Neuronal stem cell (in vitro differentiated cells): ENCODE measurements at regions not wholly inside any gene's neighbourhood (a gene's known extent, or its start where the extent isn't known, plus 50 kb on each side); places are given as distances from the start of the nearest gene placed in this dataset.

Source experiments
- DNase-seq: peaks from one replicate; pipeline ENCODE4 v3.0.0-alpha.2; 2013; ENCODE audit warnings: low spot score
- H2AFZ ChIP-seq: one replicate; pipeline ENCODE4 v1.6.1; 2013; ENCODE audit warnings: mild to moderate bottlenecking, low read length, inconsistent platforms
- H2AK5ac ChIP-seq: 2 replicates; pipeline ENCODE4 v1.6.1; 2013; ENCODE audit warnings: low read depth, mild to moderate bottlenecking, inconsistent platforms, low read length, moderate library complexity, mixed read lengths
- H2BK120ac ChIP-seq: 2 replicates; pipeline ENCODE4 v1.6.1; 2013; ENCODE audit warnings: low read depth, mild to moderate bottlenecking, inconsistent platforms, low read length, moderate library complexity, mixed read lengths
- H2BK12ac ChIP-seq: one replicate; pipeline ENCODE4 v1.6.1; 2013; ENCODE audit warnings: low read length, inconsistent platforms
- H2BK15ac ChIP-seq: 2 replicates; pipeline ENCODE4 v1.6.1; 2013; ENCODE audit warnings: mild to moderate bottlenecking, low read length, inconsistent platforms, mixed read lengths
- H2BK5ac ChIP-seq: one replicate; pipeline ENCODE4 v1.6.1; 2013; ENCODE audit warnings: inconsistent platforms, mild to moderate bottlenecking, low read length, moderate library complexity
- H3K14ac ChIP-seq: one replicate; pipeline ENCODE4 v1.6.1; 2013; ENCODE audit warnings: low read length, inconsistent platforms
- H3K18ac ChIP-seq: 2 replicates; pipeline ENCODE4 v1.6.1; 2013; ENCODE audit warnings: low read length, inconsistent platforms
- H3K23ac ChIP-seq: 2 replicates; pipeline ENCODE4 v1.6.1; 2013; ENCODE audit warnings: low read depth, mild to moderate bottlenecking, mixed read lengths, low read length, inconsistent platforms; ENCODE audit not compliant: poor library complexity
- H3K27ac ChIP-seq: replicated peaks from 3 replicates; pipeline ENCODE4 v1.5.1; 2013; ENCODE audit warnings: low read length, inconsistent platforms
- H3K27me3 ChIP-seq, 3 experiments: 2 replicates each; pipeline ENCODE4 v1.6.1; 2013; ENCODE audit warnings: low read length in 3 of 3, mild to moderate bottlenecking in 2 of 3, inconsistent platforms in 1 of 3, low read depth in 1 of 3, mixed read lengths in 1 of 3, moderate library complexity in 1 of 3; ENCODE audit not compliant: control insufficient read depth in 3 of 3, insufficient read depth in 3 of 3
- H3K36me3 ChIP-seq, 2 donors: replicated peaks in 1 of 2; 2 replicates each; pipeline ENCODE4 v1.6.1; 2013; ENCODE audit warnings: low read length in 2 of 2; ENCODE audit not compliant: control insufficient read depth in 2 of 2, insufficient read depth in 2 of 2
- H3K4ac ChIP-seq: 2 replicates; pipeline ENCODE4 v1.6.1; 2013; ENCODE audit warnings: inconsistent platforms, mild to moderate bottlenecking, low read length, moderate library complexity
- H3K4me1 ChIP-seq, 2 donors: 1 replicate in 1 of 2; 2 replicates in 1 of 2; pipeline ENCODE4 v1.6.1; 2013; ENCODE audit warnings: low read length in 2 of 2, low read depth in 1 of 2; ENCODE audit not compliant: control insufficient read depth in 2 of 2, insufficient read depth in 1 of 2
- H3K4me2 ChIP-seq: one replicate; pipeline ENCODE4 v1.6.1; 2013; ENCODE audit warnings: mild to moderate bottlenecking, low read length, inconsistent platforms; ENCODE audit not compliant: insufficient read depth, poor library complexity, severe bottlenecking
- H3K4me3 ChIP-seq, 2 donors: 2 replicates each; pipeline ENCODE4 v1.5.1; 2013; ENCODE audit warnings: low read length in 2 of 2, mild to moderate bottlenecking in 2 of 2, inconsistent platforms in 1 of 2, moderate library complexity in 1 of 2
- H3K79me1 ChIP-seq: one replicate; pipeline ENCODE4 v1.6.1; 2013; ENCODE audit warnings: low read depth, mild to moderate bottlenecking, inconsistent platforms, low read length, moderate library complexity
- H3K9ac ChIP-seq: one replicate; pipeline ENCODE4 v1.6.1; 2013; ENCODE audit warnings: mild to moderate bottlenecking, low read depth, low read length, inconsistent platforms; ENCODE audit not compliant: poor library complexity
- H3K9me3 ChIP-seq, 2 donors: replicated peaks in 1 of 2; 2 replicates each; pipeline versions ENCODE3 to v1.6.1; 2013; ENCODE audit warnings: low read length in 2 of 2, mild to moderate bottlenecking in 2 of 2, inconsistent platforms in 1 of 2, low read depth in 1 of 2, mixed read lengths in 1 of 2, moderate library complexity in 1 of 2; ENCODE audit not compliant: control insufficient read depth in 2 of 2, insufficient read depth in 1 of 2
- H4K8ac ChIP-seq: one replicate; pipeline ENCODE4 v1.6.1; 2013; ENCODE audit warnings: low read depth, mild to moderate bottlenecking, inconsistent platforms, low read length, moderate library complexity
- H4K91ac ChIP-seq: one replicate; pipeline ENCODE4 v1.6.1; 2013; ENCODE audit warnings: low read length, low read depth, mild to moderate bottlenecking, inconsistent platforms; ENCODE audit not compliant: poor library complexity
- WGBS, 2 donors: extraction: QIAGEN DNeasy Blood & Tissue Kit; methylation state at CpG; one replicate each; pipeline ENCODE4 v1.1.7; 2013; ENCODE audit warnings: missing lambda C conversion rate in 2 of 2, mixed read lengths in 1 of 2; ENCODE audit not compliant: insufficient read length in 2 of 2, insufficient replicate concordance in 1 of 2; ENCODE audit errors: extremely low coverage in 2 of 2; 5-methylcytosine and 5-hydroxymethylcytosine counted together

DNA sequence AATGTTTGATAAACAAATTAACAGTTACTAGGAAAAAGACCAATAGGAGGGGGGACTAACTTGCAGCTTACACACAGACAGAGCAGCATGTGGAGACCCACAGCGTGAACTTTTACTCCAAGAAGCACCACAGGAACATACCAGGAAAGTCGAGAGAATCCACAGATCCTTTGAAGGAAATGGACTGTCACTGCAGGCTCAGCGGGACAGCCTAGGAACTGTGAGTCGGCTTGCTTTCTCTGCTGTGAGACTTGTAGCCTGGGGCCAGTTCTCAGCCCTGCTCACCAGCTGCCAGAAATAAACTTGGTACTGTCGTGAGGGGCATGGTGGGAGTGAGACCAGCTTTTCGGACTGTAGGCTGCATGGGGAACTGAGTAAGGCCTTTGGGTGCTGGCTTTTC is 1211.5 kb downstream of the PCDH17 start:
- Histone ChIP-seq H4K91ac (no peak overlapping the region), H3K4me2 (no peak overlapping the region), H2AFZ (peak overlapping the region; percentile 36), H3K4me1 (no peaks in the 10 kb centered on the region), H4K8ac (no peak overlapping the region), H2BK12ac (no peak overlapping the region), H3K27ac (no peak overlapping the region), H3K4ac (no peak overlapping the region), H3K4me3 (no peak overlapping the region), H2AK5ac (no peak overlapping the region), H3K9ac (no peak overlapping the region), H3K79me1 (no peaks in the 10 kb centered on the region), H3K18ac (no peak overlapping the region), H2BK5ac (no peak overlapping the region), H3K9me3 (peaks cover 0 to 2% of the 10 kb centered on the region in 2 donors), H2BK15ac (no peak overlapping the region), H3K36me3 (no peaks in the 10 kb centered on the region), H3K14ac (no peak overlapping the region), H3K27me3 (no peaks in the 10 kb centered on the region), H3K23ac (no peak overlapping the region), H2BK120ac (no peak overlapping the region)
- no CpG with 5 or more reads among the region's 6 CpGs for WGBS, 2 donors
- no peak for DNase-seq

DNA sequence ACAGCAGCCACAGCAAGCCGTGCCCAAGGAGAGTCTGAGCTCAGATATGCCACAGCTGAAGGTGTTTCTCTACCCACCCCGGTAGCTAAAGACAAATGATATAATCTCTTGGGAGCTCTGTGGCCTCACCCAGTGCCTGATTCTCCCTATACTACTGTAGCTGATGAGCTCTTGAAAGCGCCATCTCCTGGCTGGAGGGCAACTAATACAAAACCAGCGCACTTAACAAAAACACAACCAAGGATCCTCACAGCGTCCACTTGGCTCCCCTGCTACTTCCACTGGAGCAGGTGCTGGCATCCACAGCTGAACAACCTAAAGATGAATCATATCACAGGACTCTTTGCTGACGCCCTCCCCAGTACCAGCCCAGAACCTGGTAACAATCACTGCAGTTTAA is 1212.0 kb downstream of the PCDH17 start:
- Histone ChIP-seq H2BK15ac (no peak overlapping the region), H4K8ac (no peak overlapping the region), H3K9ac (no peak overlapping the region), H3K14ac (no peak overlapping the region), H2BK5ac (no peak overlapping the region), H3K4me1 (no peaks in the 10 kb centered on the region), H3K79me1 (no peaks in the 10 kb centered on the region), H3K18ac (no peak overlapping the region), H3K4ac (no peak overlapping the region), H2AK5ac (no peak overlapping the region), H3K27ac (no peak overlapping the region), H2BK12ac (no peak overlapping the region), H4K91ac (no peak overlapping the region), H3K23ac (no peak overlapping the region), H3K9me3 (peaks cover 0 to 2% of the 10 kb centered on the region in 2 donors), H3K27me3 (no peaks in the 10 kb centered on the region), H3K36me3 (no peaks in the 10 kb centered on the region), H3K4me2 (no peak overlapping the region), H2AFZ (peak overlapping the region; percentile 36), H2BK120ac (no peak overlapping the region), H3K4me3 (no peak overlapping the region)
- DNase-seq: no peak
- no CpG with 5 or more reads among the region's 6 CpGs for WGBS, 2 donors

DNA sequence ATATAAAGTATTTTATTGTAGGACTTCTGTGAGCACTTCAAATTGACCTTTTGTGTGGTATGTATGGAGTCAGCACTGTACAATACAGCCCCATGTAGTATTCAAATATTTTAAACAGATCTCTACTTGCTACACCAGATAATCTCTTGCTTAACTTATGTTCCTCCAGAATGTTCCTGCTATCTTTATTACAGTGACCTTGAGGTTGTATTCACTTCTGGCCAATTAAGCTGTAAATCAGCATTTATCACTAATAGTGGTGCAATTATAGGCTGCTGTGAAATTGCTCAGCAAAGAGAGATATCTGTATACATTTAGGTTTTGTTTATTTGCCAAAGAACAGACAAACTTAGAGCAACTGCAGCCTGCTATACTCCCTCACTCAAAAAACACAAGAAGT is 1218.6 kb downstream of the PCDH17 start:
- no peak overlapping the region for H2BK120ac ChIP-seq
- DNase-seq: no peak
- H2AK5ac ChIP-seq: no peak overlapping the region
- no peaks in the 10 kb centered on the region for H3K27me3 ChIP-seq
- H2BK15ac ChIP-seq: no peak overlapping the region
- no peaks in the 10 kb centered on the region for H3K79me1 ChIP-seq
- H4K8ac ChIP-seq: no peak overlapping the region
- H3K4me2 ChIP-seq: no peak overlapping the region
- no peak overlapping the region for H2AFZ ChIP-seq
- H3K9me3 ChIP-seq: no peaks in the 10 kb centered on the region
- no peaks in the 10 kb centered on the region for H3K4me1 ChIP-seq
- H3K36me3 ChIP-seq: no peaks in the 10 kb centered on the region
- no peak overlapping the region for H2BK12ac ChIP-seq
- H3K18ac ChIP-seq: no peak overlapping the region
- no peak overlapping the region for H3K9ac ChIP-seq
- H3K14ac ChIP-seq: no peak overlapping the region
- H4K91ac ChIP-seq: no peak overlapping the region
- no peak overlapping the region for H3K23ac ChIP-seq
- no peak overlapping the region for H3K4me3 ChIP-seq
- H2BK5ac ChIP-seq: no peak overlapping the region
- H3K27ac ChIP-seq: no peak overlapping the region
- H3K4ac ChIP-seq: no peak overlapping the region

DNA sequence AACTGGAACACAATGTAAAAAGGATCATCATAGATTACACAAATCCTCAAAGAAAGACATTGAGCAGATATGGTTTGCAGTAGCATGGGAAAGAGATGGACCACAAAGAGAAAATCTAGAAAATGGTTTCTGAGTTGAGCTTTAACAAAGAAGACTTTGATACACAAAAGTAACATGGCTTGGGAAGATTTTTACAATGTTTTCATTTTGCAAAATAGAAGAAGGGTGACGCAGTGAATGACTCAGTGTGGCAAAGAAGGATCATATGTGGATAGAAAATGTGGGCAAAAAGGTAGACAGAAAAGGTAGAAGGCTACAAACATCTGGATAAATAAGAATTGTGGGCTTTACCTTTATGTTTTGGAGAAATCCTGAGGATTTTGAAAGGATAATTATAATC is 1220.5 kb downstream of the PCDH17 start:
- no CpG with 5 or more reads among the region's 1 CpG for WGBS, 2 donors
- Histone ChIP-seq H3K36me3 (no peaks in the 10 kb centered on the region), H2BK120ac (no peak overlapping the region)

More for the DNA sequence above, 1220.5 kb downstream of the PCDH17 start:
- Histone ChIP-seq H3K4me3 (no peak overlapping the region), H3K4me2 (no peak overlapping the region), H3K27ac (no peak overlapping the region), H3K27me3 (no peaks in the 10 kb centered on the region), H4K91ac (no peak overlapping the region), H2BK15ac (no peak overlapping the region), H2BK5ac (no peak overlapping the region), H2BK12ac (no peak overlapping the region), H3K18ac (no peak overlapping the region), H3K23ac (no peak overlapping the region), H3K9ac (no peak overlapping the region), H3K4me1 (no peaks in the 10 kb centered on the region), H3K4ac (no peak overlapping the region), H2AFZ (no peak overlapping the region), H3K14ac (no peak overlapping the region), H2AK5ac (no peak overlapping the region), H4K8ac (no peak overlapping the region), H3K79me1 (no peaks in the 10 kb centered on the region), H3K9me3 (no peaks in the 10 kb centered on the region)
- no peak for DNase-seq
